HT-29 (cell line): ENCODE measurements at regions not wholly inside any gene's neighbourhood (a gene's known extent, or its start where the extent isn't known, plus 50 kb on each side); places are given as distances from the start of the nearest gene placed in this dataset.
A peak's percentile ranks its signal among the peaks of the same experiment; 100 is the strongest.

ENCODE experiments used
- DNase-seq: peaks from one replicate; pipeline ENCODE4 v3.0.0-alpha.2; 2015; ENCODE audit warnings: low spot score

DNA sequence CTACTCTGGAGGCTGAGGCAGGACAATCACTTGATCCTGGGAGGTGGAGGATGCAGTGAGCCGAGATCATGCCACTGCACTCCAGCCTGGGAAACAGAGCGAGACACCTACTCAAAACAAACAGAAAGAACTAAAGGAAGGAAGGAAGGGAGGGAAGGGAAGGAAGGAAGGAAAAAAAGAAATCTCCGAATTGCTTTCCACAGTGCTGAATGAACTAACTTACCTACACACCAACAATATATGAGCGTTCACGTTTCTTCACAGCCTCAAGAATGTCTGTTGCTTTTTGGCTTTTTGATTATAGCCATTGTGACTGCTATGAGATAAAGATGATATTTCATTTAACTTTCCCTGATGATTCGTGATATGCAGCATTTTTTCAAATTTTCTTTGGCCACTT, 1343.7 kb downstream of the LRFN5 start:
- no peak for DNase-seq

DNA sequence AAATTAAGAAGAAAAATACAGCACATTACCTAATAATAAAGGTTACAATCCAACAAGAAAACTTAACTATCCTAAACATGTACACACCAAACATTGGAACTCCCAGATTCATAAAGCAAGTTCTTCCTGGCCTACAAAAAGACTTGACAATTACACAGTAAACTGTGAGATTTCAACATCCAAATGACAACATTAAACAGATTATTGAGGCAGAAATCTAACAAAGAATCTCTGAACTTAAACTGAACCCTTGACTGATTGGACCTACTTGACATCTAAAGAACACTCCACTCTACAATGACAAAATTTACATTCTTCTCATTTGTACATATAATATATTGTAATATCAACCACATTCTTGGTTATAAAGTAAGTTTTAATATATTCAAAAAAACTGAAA, 1341.3 kb downstream of the LRFN5 start:
- DNase-seq = no peak

DNA sequence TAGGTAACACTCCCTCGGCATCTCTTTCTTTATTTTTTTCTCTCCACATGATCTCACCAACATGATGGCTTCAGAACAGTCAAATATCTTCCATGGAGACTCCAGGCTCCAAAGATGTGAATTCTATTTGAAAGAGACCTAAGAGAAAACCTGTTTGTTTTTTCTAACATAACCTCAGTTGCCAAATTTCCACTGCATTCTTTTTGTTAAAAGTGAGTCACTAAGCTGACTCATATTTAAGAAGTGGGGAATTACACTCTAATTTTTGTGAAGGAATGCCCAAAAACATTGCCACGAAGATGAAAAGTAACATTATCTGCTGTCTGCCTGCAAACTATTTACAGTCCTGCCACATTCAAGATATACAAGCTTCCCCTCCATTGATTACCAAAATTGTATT, 1337.6 kb downstream of the LRFN5 start:
- DNase-seq = no peak

DNA sequence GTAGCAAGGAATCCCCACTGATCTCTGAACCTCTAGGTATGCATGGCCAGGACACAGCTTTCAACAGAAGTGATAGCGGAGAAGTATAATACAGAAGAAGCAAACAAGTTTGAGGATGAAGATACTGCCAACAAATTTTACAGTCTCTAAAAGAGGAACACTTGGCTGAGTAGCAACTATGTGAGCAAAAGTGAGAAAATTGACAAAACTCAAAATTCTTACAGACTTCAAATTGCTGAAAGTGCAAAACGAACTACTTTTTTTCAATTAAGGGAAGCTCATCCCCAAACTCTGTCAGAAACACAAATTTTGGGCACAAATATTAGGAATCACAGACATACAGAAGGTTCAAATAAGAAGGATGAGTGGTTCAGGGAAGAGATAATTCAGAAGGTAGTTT, 1324.6 kb downstream of the LRFN5 start:
- DNase-seq = no peak

GRCh38 chr14:42929806-42930480, 1323.3 kb downstream of the LRFN5 start:
- DNase-seq = no peak

DNA sequence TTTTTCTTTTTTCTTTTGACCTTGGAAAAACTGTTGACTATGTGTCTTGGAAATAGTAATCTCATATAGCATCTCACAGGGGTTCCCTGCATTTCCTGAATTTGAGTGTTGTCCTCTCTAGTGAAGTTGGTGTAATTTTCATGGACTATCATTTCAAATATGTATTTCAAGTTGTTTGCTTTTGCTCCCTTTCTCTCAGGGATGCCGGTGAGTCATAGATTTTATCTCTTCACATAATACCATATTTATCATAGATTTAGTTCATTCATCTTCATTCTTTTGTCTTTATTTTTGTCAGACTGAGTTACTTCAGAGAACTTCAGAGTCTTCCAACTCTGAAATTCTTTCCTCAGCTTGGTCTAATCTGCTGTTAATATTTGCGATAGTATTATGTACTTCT, 1320.6 kb downstream of the LRFN5 start:
- DNase-seq = no peak

DNA sequence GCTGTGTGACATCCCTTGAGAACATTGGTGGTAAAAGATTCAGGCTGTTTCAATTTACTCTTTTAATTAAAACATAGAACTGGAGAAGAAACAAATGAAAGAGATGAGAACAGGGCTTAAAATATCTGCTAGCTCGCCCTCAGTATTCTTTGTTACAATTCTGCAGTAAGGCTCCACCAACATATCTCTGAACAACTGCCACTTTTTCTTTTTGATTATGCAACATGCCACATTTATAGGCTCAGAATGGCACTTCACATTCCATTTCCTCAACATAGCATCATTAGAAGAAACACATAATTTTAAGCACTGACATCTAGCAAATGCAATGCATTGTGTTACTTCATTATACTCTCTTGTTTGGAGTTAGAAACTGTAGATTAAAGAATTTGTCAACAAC, 1315.2 kb downstream of the LRFN5 start:
- DNase-seq = no peak

GRCh38 chr14:42918615-42919014, 1311.9 kb downstream of the LRFN5 start:
- no peak for DNase-seq

- peak; percentile 1 for DNase-seq
These were observed 1305.0 kb downstream of the LRFN5 start for GRCh38 chr14:42911642-42912041.

- no peak for DNase-seq
These were observed 1303.0 kb downstream of the LRFN5 start for GRCh38 chr14:42909659-42910058.

GRCh38 chr14:42893183-42893582, 1286.5 kb downstream of the LRFN5 start:
- DNase-seq = no peak

DNA sequence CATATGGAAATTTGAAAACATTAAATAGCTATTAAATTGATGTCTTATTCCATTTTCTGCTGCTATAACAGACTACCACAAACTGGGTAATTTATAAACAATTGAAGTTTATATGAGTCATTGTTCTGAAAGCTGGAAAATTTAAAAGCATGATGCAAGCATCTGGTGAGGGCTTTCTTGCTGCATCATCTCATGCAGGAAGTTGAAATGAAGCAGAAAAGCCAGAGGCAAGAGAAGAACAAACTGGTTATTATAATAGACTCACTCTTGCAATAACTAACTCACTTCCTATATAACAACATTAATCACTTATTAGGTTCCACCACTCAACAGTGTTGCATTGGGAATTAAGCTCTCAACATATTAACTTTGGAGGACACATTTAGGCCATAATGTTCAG, 1277.4 kb downstream of the LRFN5 start:
- DNase-seq = no peak

- no peak for DNase-seq
These were observed 1271.0 kb downstream of the LRFN5 start for GRCh38 chr14:42877716-42878115.

DNA sequence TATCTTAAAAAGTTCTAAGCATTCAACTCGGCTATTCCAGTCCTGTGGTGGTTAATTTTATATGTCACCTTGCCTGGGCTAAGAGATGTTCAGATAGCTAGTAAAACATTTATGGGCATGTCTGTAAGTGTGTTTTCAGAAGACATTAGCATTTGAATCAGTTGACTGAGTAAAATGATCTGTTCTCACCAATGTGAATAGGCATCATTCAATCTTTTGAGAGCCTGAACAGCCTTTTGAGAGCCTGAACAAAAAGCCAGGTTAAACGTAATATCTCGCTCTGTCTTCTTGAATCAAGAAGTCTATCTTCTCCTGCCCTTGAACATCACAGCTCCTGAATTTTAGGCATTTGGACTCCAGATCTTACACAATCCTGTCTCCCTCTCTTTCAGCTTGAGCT, 1266.1 kb downstream of the LRFN5 start:
- no peak for DNase-seq

DNA sequence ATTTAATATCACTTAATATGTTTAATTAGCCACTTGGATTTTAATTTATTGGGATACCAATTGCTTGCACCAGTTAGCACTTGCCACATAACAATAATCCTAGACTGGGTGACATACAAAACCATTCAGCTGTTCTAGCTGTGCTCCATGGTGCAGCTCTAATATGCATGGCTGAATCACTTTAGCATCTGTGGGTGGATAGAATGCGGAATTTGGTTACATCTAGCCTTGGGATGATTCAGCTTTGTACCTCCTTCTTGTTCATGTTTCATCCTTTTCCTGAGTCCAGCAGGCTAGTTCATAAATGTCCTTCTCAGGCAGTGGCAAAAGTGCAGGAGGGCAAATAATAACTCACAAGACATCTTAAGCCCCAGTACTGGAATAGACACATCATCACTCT, 1263.0 kb downstream of the LRFN5 start:
- no peak for DNase-seq

DNA sequence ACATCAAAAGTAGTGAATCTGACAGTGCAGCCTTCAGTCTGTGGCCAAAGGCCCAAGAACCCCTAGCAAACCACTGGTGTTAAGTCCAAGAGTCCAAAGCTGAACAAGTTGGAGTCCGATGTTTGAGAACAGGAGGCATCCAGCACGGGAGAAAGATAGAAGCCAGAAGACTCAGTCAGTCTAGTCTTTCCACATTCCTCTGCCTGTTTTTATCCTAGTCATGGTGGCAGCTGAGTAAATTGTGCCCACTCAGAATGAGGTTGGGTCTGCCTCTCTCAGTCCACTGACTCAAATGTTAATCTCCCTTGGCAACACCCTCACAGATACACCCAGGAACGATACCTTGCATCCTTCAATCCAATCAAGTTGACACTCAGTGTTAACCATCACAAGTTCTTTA, 1255.4 kb downstream of the LRFN5 start:
- no peak for DNase-seq

DNA sequence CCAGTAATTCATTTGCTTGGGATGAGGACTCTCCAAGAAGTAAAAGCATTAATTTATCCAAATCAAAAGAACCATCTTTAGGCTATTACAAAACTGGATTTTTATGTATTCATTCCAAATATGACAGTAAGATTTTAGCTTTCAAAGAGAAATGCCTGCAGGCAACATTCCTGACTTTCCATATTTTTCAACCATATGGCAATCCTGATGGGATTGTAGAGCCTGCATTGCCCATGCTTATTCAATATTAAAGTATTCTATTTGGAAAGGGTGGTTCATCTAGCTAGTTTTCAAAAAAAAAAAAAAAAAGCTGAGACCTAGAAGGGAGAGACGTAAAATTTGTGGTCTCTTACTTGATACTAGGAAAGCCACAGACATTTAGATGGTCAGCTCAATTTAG, 1253.7 kb downstream of the LRFN5 start:
- no peak for DNase-seq

DNA sequence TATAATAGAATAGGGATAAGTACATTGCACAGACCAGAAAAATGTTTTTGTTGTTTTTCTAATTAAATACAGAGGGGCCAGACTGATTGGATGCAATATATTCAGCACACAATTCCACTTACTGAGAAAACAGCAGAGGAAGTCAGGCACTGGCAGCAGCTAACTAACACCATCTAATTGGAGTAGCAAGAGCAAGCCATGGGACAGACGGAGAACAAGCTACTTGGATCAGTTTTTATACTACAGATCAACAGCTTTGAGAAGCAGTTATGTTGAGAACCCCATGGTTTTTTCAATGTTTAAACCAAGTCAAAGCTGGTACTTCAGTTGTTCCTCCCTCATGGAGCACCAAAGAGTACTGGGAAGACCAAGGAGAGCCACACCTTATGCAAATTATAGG, 1249.4 kb downstream of the LRFN5 start:
- no peak for DNase-seq

DNA sequence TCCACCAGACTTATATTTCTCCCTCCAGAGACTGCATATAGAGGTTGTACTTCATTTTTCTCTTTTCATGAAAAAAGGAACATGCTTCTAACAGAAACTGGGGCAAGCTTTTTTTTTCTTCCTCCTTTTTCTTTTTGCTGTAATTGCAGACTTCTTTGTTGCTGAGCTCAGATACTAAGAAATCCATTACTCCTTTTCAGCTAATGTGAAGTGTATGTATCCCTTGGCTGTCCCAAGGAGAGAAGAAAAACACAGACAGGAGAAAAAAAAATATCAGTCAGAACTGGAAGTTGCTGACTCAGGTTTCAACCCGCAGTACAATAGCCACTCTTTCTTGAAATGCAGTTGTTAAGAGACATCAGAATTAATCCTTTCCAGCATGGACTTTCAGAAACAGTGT, 1248.4 kb downstream of the LRFN5 start:
- no peak for DNase-seq

GRCh38 chr14:42854061-42854460, 1247.4 kb downstream of the LRFN5 start:
- DNase-seq = no peak

DNA sequence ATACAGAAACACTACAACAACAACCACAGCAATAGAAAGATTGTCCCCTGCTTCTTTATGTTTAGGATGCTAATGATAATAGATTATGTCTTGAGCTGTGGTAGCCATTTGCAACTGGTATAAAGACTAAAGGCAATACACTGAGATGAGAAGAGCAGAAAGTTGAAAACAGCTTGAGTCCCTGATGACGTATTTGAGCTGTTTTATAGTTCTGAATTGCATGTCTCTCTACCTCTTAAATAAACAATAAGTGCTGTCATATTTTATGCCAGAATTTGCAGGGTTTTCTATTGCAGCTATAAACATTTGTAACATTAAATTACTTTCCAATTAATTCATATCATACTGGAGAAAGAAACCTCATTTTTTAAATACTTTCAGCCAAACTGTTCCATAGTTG, 1242.0 kb downstream of the LRFN5 start:
- no peak for DNase-seq

- no peak for DNase-seq
These were observed 1208.1 kb downstream of the LRFN5 start for GRCh38 chr14:42814817-42815216.

DNA sequence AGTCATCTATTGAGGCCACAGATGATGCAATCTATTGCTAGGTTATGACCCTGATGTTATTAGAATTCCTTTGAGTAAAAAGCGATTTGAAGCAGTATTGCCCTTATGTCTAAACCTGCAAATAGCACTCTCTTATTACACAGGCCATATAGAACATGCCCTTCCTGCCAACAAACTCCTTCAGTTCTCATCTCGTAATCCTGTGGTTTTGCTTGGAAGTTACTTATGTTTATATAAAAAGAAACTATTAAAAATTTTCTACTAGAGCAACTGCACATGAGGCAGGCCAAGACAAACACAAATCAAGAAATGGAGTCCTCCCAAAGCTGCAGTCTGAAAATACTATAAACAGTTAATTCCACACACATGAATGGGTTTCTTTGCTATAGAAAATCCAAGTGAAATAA, 1200.2 kb downstream of the LRFN5 start:
- DNase-seq = no peak

- no peak for DNase-seq
These were observed 1197.5 kb downstream of the LRFN5 start for GRCh38 chr14:42804141-42804540.
